Transverse colon (tissue), 3 donors: ENCODE measurements at regions not wholly inside any gene's neighbourhood (a gene's known extent, or its start where the extent isn't known, plus 50 kb on each side); places are given as distances from the start of the nearest gene placed in this dataset.

Experiments
- EP300 ChIP-seq: sonication (generic); formaldehyde crosslinking; IDR thresholded peaks from one replicate; pipeline ENCODE4 v1.6.1; 2017; ENCODE audit warnings: antibody characterized with exemption, low read depth
- POLR2A ChIP-seq: fragments of 450-650 bp; IDR thresholded peaks from one replicate; pipeline ENCODE4 v1.6.1; 2016; ENCODE audit warnings: antibody characterized with exemption, mild to moderate bottlenecking, moderate library complexity
- POLR2AphosphoS5 ChIP-seq, 3 donors: sonication (generic); formaldehyde crosslinking; IDR thresholded peaks; one replicate each; pipeline ENCODE4 v1.6.1; 2016; ENCODE audit warnings: antibody characterized with exemption in 3 of 3

GRCh38 chr16:87190288-87191230, 126.6 kb downstream of the C16orf95 start:
- no peak for TF ChIP-seq POLR2AphosphoS5 (IDR thresholded peaks at IDR 0.05)
- TF ChIP-seq POLR2A, result no peak
- no peak for TF ChIP-seq EP300
